Epithelial cell of proximal tubule (primary cell): ENCODE measurements at regions not wholly inside any gene's neighbourhood (a gene's known extent, or its start where the extent isn't known, plus 50 kb on each side); places are given as distances from the start of the nearest gene placed in this dataset.

Source experiments
- DNase-seq: peaks from one replicate; pipeline ENCODE4 v3.0.0-alpha.2; 2011; ENCODE audit warnings: low read depth
- H3K4me3 ChIP-seq: 2 replicates; pipeline ENCODE4 v1.5.1; 2011; ENCODE audit warnings: low read depth, mild to moderate bottlenecking, low read length
- CTCF ChIP-seq: conservative IDR thresholded peaks from 2 replicates; pipeline ENCODE4 v1.5.1; 2012; ENCODE audit warnings: low read depth, mild to moderate bottlenecking, low read length

GRCh38 chr21:17442165-17442564 lies 70.7 kb upstream of the CXADR start:
- no peak overlapping the region for H3K4me3 ChIP-seq
- TF ChIP-seq CTCF = no peak
- DNase-seq = no peak

GRCh38 chr21:17444828-17445227 lies 68.0 kb upstream of the CXADR start:
- TF ChIP-seq CTCF = no peak
- no peak overlapping the region for H3K4me3 ChIP-seq
- DNase-seq = no peak

GRCh38 chr21:17446737-17447136 lies 66.1 kb upstream of the CXADR start:
- H3K4me3 ChIP-seq = no peak overlapping the region
- TF ChIP-seq CTCF = no peak
- no peak for DNase-seq

DNA sequence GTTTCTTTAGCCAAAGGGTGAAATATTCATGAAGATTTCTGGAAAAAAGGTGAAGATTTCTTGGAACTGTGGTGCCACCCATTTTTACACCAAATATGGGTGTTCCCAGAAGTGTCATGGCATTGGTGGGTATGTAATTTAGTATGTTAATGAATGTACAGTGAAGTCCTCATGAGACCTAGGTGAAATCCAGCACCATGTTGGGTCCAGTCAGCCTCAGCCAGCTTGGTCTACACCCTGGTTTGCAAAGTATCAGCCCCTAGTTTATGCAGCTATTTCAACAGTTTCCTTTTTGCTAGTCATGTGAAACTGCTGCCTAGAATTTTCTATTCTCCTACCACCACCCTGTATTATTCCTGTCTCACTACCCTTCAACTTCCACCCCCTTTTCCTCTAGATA lies 63.1 kb upstream of the CXADR start:
- H3K4me3 ChIP-seq = no peak overlapping the region
- DNase-seq = no peak
- TF ChIP-seq CTCF = no peak

DNA sequence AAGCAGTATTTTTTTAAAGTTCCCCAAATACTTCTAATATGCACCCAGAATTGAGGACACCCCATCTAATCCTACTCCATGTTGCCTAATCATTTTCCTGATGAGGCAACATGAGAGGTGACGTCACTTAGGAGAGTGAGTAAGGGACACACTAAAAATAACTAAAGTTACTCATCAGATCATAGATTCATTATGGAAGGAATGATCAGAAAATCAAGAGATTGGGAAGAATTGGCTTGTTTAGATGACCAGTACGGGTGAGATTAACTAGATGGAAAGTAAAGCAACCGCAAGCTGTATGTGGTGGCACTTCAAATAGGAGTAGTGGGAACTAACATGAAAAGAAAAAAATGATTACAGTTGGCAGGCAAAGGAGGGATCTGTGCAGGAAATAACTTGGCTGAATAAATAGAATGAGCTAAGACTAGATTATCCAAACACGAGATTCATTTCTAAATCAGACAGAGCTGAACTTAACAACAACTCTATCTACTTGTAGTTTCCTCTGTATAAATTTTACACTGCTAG lies 61.4 kb upstream of the CXADR start:
- DNase-seq = no peak
- no peak for TF ChIP-seq CTCF
- no peak overlapping the region for H3K4me3 ChIP-seq

DNA sequence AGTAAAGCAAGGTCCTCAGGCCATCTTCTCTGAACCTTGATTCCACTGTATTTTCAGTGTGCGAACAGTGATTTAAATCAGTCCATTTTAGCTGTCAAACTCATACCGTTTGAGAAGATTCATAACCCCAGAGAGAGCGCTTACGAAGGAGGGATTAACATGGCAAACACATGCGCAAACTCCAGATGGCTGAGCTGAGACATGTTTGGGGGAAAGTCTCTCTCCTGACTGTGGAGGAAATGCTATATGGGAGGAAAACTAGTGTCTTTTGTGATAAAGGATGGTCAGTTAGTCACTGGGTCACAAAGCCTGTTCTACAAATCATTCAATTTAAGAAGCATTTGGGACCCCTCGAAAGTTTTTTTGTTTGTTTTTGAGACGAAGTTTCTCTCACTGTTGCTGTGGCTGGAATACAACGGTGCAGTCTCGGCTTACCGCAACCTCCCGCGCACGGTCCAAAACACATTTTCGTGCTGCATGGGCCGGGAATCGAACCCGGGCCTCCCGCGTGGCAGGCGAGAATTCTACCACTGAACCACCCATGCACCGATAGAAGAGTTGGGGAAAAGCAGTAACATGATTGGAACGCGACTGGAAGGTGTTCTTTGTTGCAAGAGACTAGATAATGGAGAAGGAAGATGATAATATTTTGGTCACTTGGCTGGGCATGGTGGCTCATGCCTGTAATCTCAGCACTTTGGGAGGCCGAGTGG lies 58.4 kb upstream of the CXADR start:
- H3K4me3 ChIP-seq = peak overlapping the region; percentile 16
- DNase-seq = no peak
- no peak for TF ChIP-seq CTCF

DNA sequence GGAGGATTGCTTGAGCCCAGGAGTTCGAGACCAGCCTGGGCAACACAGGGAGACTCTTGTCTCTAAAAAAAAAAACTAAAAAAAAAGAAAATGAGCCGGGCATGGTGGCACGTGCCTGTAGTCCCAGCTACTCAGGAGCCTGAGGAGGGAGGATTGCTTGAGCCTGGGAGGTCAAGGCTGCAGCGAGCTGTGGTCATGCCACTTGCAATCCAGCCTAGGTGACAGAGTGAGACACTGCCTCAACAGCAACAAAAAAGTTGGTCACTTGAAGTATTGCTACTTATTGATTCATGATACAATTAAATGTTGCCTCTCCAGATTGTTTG lies 57.9 kb upstream of the CXADR start:
- no peak for DNase-seq
- H3K4me3 ChIP-seq = peak overlapping the region; percentile 16
- TF ChIP-seq CTCF = no peak
